GM20000 (cell line): ENCODE measurements at regions not wholly inside any gene's neighbourhood (a gene's known extent, or its start where the extent isn't known, plus 50 kb on each side); places are given as distances from the start of the nearest gene placed in this dataset.
"Not testable (repeated sequence)": the region's sequence is repeated elsewhere in the genome, so short reads cannot be mapped to it uniquely, and the experiment has no call there.

Source experiments
- DNase-seq: peaks from one replicate; pipeline ENCODE4 v3.0.0; 2012; ENCODE audit warnings: low spot score
- CTCF ChIP-seq: IDR thresholded peaks from 2 replicates; pipeline ENCODE4 v1.5.1; 2012; ENCODE audit warnings: mild to moderate bottlenecking, control low read depth; ENCODE audit errors: extremely low read depth, missing control alignments

DNA sequence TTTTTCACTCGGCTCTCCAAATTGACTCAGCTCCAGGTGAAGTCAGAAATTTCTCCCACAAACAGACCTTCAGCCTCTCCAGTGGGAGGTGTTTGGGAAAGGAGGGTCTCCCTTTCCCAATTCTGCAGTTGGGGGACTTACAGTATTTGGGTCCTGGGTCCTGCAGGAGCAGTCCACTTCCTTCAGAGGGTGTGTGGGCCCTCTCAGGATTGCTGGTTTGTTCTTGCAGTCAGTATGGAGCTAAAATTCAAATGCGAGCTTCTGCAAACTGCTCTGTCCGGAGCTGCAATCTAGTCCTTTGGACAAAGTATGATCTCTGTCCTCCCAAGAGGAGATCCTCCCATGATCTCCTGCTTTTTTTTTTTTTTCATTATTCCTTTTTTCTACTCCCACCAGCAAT lies 87.9 kb upstream of the MSTN start:
- DNase-seq, result no peak
- no peak for TF ChIP-seq CTCF

GRCh38 chr2:190149908-190150307 lies 87.4 kb upstream of the MSTN start:
- DNase-seq, result no peak
- TF ChIP-seq CTCF, result no peak

- TF ChIP-seq CTCF, result no peak
- DNase-seq, result no peak
Measured at GRCh38 chr2:190149200-190149599, 86.7 kb upstream of the MSTN start.

DNA sequence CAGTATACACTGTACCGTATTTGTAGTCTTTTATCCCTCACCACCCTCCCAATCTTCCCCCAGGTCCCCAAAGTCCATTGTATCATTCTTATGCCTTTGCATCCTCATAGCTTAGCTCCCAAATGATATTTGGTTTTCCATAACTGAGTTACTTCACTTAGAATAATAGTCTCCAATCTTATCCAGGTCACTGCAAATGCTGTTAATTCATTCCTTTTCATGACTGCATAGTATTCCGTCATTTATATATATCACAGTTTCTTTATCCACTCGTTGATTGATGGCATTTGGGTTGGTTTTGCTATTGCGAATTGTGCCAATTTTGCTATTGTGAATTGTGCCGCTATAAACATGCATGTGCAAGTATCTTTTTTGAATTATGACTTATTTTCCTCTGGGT lies 83.6 kb upstream of the MSTN start:
- DNase-seq, result not testable (repeated sequence)

DNA sequence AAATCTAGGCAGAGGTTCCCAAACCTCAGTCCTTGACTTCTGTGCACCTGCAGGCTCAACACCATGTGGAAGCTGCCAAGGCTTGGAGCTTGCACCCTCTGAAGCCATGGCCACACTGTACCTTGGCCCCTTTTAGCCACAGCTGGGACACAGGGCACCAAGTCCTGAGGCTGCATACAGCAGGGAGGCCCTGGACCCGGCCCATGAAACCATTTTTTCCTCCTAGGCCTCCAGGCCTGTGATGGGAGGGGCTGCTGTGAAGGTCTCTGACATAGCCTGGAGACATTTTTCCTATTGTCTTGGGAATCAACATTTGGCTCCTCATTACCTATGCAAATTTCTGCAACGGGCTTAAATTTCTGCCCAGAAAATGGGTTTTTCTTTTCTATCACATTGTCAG lies 77.9 kb upstream of the MSTN start:
- not testable (repeated sequence) for DNase-seq

DNA sequence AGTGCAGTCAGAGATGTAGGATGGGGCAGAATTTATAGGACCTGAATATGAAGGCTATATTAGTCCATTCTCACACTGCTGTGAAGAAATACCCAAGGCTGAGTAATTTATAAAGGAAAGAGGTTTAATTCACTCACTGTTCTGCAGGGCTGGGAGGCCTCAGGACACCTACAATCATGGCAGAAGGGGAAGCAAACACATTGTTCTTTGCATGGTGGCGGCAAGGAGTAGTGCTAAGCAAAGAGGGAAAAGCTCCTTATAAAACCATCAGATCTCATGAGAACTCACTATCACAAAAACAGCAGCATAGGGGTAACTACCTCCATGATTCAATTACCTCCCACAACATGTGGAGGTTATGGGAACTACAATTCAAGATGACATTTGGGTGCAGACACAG lies 76.8 kb upstream of the MSTN start:
- no peak for DNase-seq
- no peak for TF ChIP-seq CTCF

DNA sequence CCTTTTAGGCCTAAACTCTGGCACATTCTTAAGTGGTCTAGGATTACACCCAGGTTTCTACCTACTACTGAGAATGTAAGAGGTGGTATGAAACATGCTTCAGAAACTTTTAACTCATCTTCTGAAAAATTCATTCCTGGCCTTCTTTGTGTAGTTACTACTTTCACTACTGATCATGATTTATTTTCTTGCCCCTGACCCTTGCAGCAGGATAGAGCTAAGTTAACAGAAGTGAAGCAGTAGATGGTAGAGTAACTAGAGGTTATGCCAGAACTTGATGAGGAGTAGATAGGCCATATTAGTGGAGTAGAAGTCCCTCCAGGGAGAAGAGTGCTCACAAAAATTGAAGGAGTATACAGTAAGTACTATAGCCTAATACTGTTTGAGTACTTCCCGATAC lies 75.5 kb upstream of the MSTN start:
- no peak for TF ChIP-seq CTCF
- no peak for DNase-seq

- TF ChIP-seq CTCF, result no peak
- no peak for DNase-seq
Measured at GRCh38 chr2:190137561-190137960, 75.0 kb upstream of the MSTN start.

GRCh38 chr2:190136825-190137224 lies 74.3 kb upstream of the MSTN start:
- DNase-seq, result no peak
- no peak for TF ChIP-seq CTCF
